ENCODE measurements at regions not wholly inside any gene's neighbourhood (a gene's known extent, or its start where the extent isn't known, plus 50 kb on each side); places are given as distances from the start of the nearest gene placed in this dataset.
"Not testable (repeated sequence)": the region's sequence is repeated elsewhere in the genome, so short reads cannot be mapped to it uniquely, and the experiment has no call there.

GRCh38 chrX:65879977-65880799 is 159.7 kb downstream of the VSIG4 start:
- DNase-seq = no peak

DNA sequence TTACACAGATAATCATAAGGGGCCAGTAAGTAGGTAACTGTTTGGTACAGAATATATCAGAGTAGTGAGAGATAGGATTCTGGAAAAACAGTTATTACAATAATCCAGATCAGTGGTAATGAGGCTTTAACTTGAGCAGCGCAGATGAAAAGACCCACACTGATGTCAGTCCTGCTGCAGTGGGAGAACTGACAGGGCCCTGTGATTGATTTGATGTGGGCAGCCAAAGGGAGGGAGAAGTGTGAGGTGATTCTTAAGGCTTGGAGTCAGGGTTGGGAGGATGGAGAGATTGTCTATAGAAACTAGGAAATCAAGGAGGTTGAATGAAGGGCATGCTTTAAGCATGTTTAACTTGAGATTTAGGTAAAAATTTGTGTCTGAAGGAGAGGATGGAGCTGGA is 161.4 kb downstream of the VSIG4 start:
- no peak for DNase-seq

DNA sequence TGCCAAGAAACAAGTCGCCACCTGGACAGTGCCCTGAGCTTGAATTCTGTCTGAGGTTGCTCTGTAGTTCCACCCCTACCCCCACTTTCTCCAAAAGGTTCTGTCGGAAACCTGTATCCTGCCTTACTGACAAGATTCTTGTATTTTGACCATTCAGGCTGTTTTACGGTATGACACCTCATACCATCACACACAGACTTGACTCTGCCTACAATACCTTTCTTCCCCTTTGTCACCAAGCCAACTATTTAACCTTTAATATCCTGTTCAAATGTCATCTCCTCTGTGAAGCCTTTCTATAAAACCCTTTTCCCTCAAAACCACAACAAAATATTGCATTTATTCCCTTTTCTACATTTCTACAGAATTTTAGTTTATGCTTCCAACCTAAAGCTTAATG is 161.9 kb downstream of the VSIG4 start:
- DNase-seq = no peak

DNA sequence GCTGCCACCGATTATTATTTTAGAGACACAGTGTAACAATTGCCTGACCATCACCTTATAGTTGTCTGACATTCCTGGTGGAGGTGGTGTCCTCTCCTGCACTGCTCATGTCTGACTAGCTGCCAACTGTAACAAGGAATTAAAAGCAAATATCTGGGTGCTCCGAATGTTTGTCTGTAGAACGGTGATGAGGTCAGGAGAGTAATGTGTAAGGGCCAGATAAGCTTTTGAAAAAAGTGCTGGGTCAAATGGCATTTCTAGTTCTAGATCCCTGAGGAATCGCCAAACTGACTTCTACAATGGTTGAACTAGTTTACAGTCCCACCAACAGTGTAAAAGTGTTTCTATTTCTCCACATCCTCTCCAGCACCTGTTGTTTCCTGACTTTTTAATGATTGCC is 164.3 kb downstream of the VSIG4 start:
- DNase-seq = not testable (repeated sequence)

DNA sequence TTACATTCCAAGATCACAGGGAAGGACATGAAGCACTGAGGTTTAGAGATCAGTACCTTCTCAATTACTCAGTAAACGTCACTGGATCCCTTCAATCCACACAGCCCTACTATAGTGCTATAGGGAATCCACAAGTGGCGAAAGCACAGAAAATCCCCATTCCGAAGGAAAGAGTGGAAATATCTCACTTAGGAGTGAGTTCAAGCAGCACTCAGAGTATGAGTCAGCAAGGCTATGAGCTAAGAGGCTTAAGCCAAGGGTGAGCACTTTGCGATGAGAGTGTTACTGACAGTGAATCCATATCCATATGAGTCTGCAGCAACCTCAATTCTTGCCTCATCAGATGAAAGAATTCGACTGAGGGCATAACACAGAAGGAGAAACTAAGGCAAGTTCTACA is 165.1 kb downstream of the VSIG4 start:
- DNase-seq = no peak

GRCh38 chrX:65874110-65874509 is 165.8 kb downstream of the VSIG4 start:
- DNase-seq = no peak

- no peak for DNase-seq
Observed at GRCh38 chrX:65873385-65873784, 166.5 kb downstream of the VSIG4 start.

- no peak for DNase-seq
Observed at GRCh38 chrX:65871671-65872311, 168.1 kb downstream of the VSIG4 start.

GRCh38 chrX:65870544-65870943 is 169.3 kb downstream of the VSIG4 start:
- DNase-seq = not testable (repeated sequence)

DNA sequence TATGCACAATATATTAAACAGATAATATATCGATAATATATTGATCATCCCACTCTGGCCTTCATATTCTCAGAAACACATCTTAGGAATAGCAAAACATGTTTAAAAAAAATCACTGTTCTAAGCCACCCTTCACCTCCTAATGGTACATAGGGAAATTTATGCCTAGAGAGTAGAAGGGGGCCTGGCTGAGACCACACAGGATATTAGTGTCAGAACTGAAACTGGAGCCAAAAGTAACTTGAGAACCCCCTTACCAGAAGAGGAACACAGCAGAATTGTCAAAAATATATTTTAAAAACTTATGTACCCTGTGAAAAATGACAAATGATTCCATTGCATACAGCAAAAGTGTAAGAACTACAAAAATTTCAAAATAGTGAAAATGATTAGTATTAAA is 173.1 kb downstream of the VSIG4 start:
- no peak for DNase-seq

DNA sequence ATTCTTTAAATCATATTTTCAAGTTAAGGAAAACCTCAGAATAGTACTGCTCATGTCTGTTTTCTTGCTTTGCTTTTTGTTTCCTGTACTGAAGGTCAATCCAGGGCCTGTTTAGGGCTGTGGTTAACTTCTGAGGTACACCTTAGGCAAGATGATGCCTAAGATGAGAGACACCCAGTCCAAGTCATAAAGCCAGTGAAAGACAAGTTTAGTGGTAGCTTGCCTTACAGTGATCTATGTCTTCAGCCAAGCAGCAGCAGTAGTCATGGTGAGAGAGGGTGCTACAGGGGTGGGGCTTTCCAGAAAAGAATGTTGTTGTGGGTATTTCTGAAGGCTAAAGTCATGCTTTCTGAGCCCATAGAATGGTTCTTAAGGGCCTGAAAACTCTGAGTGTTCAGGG is 173.7 kb downstream of the VSIG4 start:
- peak in 1 of 6 experiments; percentile 9 for DNase-seq

- peak in 3 of 6 experiments; percentile 2 to 37 (median 21) for DNase-seq
Observed at GRCh38 chrX:65862638-65863037, 177.2 kb downstream of the VSIG4 start.

DNA sequence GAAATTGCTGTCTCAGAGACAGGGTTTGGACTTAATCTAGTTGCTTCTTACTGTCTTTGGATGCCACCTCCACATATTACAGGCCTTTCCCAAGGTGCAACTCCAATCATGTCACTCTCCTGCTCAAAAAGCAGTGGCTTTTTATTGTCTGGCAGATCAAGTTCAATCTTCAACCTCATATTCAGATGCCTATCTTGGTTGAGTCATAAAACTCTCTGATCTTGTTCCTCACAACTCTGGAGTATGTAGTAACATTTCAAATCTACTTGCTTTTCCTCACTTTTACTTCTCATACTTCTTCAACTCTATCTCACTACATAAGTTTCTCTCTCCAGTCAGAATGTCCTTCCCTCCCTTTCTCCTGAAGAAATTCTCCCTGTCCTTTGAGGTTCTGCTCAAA is 180.6 kb downstream of the VSIG4 start:
- no peak for DNase-seq

GRCh38 chrX:65854437-65854836 is 185.4 kb downstream of the VSIG4 start:
- DNase-seq = not testable (repeated sequence)

DNA sequence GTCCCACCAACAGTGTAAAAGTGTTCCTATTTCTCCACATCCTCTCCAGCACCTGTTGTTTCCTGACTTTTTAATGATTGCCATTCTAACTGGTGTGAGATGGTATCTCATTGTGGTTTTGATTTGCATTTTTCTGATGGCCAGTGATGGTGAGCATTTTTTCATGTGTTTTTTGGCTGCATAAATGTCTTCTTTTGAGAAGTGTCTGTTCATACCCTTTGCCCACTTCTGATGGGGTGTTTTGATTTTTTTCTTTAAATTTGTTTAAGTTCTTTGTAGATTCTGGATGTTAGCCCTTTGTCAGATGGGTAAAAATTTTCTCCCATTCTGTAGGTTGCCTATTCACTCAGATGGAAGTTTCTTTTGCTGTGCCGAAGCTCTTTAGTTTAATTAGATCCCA is 183.9 kb downstream of the MSN start:
- DNase-seq = not testable (repeated sequence)

GRCh38 chrX:65850821-65851220 is 183.4 kb downstream of the MSN start:
- DNase-seq = not testable (repeated sequence)

GRCh38 chrX:65846974-65847373 is 179.5 kb downstream of the MSN start:
- DNase-seq = no peak

DNA sequence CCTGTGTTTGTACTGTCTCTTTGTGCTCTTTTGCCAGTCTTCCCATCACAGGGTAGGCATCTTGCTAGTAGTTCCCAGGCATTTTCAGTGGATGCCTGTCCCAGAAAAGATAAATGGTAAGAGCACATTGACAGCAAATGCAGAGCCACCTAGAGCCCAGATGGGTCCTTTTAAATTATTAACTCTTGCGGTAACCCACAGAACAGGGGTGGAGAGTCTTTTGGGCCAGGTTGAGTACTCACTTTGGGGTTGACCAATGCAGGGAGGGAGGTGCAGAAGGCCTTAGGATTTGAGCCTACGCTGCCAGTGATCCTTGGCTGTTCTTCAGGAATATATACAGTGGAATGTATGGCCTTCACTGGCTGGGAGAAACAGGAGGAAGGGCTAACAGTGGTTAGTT is 173.8 kb downstream of the MSN start:
- no peak for DNase-seq

DNA sequence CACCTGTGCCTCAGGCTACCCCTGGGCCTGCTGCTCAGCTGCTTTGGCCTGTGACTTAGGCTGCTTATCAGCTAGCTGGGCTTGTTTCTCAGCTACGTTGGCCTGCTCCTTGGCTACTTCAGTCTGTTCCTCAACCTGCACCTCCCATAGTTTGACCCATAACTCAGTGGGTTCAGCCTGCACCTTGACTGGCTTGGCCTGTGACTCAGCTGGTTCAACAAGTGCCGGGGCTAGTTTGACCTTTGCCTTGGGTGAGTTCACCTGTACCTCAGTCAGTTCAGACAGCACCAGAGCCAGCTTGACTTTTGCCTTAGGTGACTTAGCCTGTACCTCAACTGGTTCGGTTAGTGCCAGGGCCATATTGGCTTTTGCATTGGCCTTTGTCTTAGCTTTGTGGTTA is 171.2 kb downstream of the MSN start:
- DNase-seq = no peak

GRCh38 chrX:65837875-65838549 is 170.6 kb downstream of the MSN start:
- DNase-seq = no peak

DNA sequence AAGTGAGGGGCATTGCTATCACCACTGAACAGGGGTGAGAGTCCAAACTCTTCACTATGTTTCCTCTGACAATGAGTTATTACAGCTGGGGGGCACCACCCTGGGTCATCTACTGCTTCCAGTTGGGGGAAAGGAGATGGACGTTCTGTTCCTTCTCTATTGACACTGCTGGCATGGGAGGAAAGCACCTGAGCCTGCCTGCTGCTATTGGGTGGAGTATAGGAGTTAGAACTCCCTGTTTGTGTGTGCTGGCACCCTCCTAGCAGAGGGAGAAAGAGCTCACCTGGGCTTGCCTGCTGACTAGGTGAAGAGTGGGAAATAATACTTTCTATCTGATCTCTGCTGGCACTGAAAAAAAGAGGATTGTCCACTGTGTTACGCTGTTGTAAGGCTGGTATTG is 163.8 kb downstream of the MSN start:
- no peak for DNase-seq

DNA sequence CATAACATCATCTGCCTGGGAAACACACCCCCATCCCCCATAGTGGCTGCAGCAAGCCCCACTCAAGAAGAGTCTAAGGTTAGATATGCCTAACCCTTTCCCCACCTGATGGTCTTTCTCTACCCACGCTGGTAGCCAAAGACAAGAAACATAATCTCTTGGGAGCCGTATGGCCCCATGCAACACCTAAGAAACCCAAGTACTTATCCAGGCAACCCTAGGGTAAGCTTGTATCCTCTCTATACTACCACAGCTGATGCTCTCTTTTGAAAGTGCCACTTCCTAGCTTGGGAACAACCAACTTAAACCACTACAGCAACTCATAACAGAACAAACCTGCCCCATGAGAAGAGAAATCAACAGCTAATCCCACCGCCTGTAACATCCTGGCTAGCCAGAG is 161.1 kb downstream of the MSN start:
- no peak for DNase-seq

- not testable (repeated sequence) for DNase-seq
Observed at GRCh38 chrX:65825226-65825625, 157.8 kb downstream of the MSN start.

All from stimulated activated naive CD4-positive, alpha-beta T cell (primary cell).